ENCODE measurements at regions not wholly inside any gene's neighbourhood (a gene's known extent, or its start where the extent isn't known, plus 50 kb on each side); places are given as distances from the start of the nearest gene placed in this dataset.

- TF ChIP-seq CTCF (IDR thresholded peaks at IDR 0.05; ENCODE audit: low read depth, low read length, poor library complexity, severe bottlenecking) (no peak), EZH2phosphoT487 (IDR thresholded peaks at IDR 0.05; ENCODE audit: borderline replicate concordance, low read length) (no peak)
Measured at GRCh38 chr3:159675285-159675684, 313.4 kb upstream of the IL12A start.

Measured in DOHH2 (cell line).